OCI-LY3 (cell line): ENCODE measurements at regions not wholly inside any gene's neighbourhood (a gene's known extent, or its start where the extent isn't known, plus 50 kb on each side); places are given as distances from the start of the nearest gene placed in this dataset.

Experiments used
- H2AFZ ChIP-seq: fragments of 200-600, 300-600 bp; shearing (Covaris generic); 2 replicates; pipeline ENCODE4 v1.6.0; 2014; ENCODE audit warnings: antibody characterized with exemption, low read depth, low read length
- H3K27ac ChIP-seq: fragments of 200-600, 300-600 bp; sonication (generic); 2 replicates; pipeline ENCODE4 v1.5.1; 2014; ENCODE audit warnings: mild to moderate bottlenecking, low read length, moderate library complexity, mixed read lengths
- H3K27me3 ChIP-seq: fragments of 200-600, 300-600 bp; sonication (generic); 2 replicates; pipeline ENCODE4 v1.6.1; 2014; ENCODE audit warnings: low read depth, low read length, mixed read lengths
- H3K36me3 ChIP-seq: fragments of 200-600, 300-600 bp; sonication (generic); replicated peaks from 2 replicates; pipeline ENCODE3; 2014; ENCODE audit warnings: low read depth, low read length, mixed read lengths
- H3K4me1 ChIP-seq: fragments of 300-600, 200-600 bp; sonication (generic); 2 replicates; pipeline ENCODE4 v1.6.1; 2014; ENCODE audit warnings: low read length, mixed read lengths
- H3K4me2 ChIP-seq: fragments of 200-600, 300-600 bp; sonication (generic); 2 replicates; pipeline ENCODE4 v1.6.1; 2014; ENCODE audit warnings: low read length, mixed read lengths
- H3K4me3 ChIP-seq: fragments of 300-600, 200-600 bp; sonication (generic); 2 replicates; pipeline ENCODE4 v1.5.1; 2014; ENCODE audit warnings: antibody characterized with exemption, mild to moderate bottlenecking, low read length, moderate library complexity
- H3K79me2 ChIP-seq: fragments of 300-600, 200-600 bp; shearing (Covaris generic); 2 replicates; pipeline ENCODE4 v1.6.1; 2014; ENCODE audit warnings: mild to moderate bottlenecking, low read length, mixed read lengths
- H3K9ac ChIP-seq: fragments of 300-600, 200-600 bp; shearing (Covaris generic); 2 replicates; pipeline ENCODE4 v1.6.0; 2014; ENCODE audit warnings: mild to moderate bottlenecking, low read length, moderate library complexity
- H3K9me3 ChIP-seq: fragments of 200-600, 300-600 bp; shearing (Covaris generic); 2 replicates; pipeline ENCODE4 v1.6.1; 2014; ENCODE audit warnings: low read length, mixed read lengths; ENCODE audit not compliant: insufficient read depth
- H4K20me1 ChIP-seq: fragments of 200-600, 300-600 bp; sonication (generic); 2 replicates; pipeline ENCODE4 v1.6.1; 2016; ENCODE audit warnings: low read length, mixed read lengths; ENCODE audit not compliant: insufficient read depth
- CTCF ChIP-seq: fragments of 200-600, 300-600 bp; sonication (generic); IDR thresholded peaks from 2 replicates; pipeline ENCODE4 v1.5.1; 2014; ENCODE audit warnings: antibody characterized with exemption, low read length, low read depth
- EZH2phosphoT487 ChIP-seq: fragments of 200-600 bp; shearing (Covaris generic); IDR thresholded peaks from 2 replicates; pipeline ENCODE4 v1.6.1; 2018; ENCODE audit warnings: antibody characterized with exemption, mixed run types, low read depth

- Histone ChIP-seq H3K79me2 (no peaks in the 10 kb centered on the region), H3K27ac (no peak overlapping the region), H2AFZ (no peak overlapping the region), H3K9ac (no peak overlapping the region), H3K4me3 (no peak overlapping the region), H4K20me1 (no peaks in the 10 kb centered on the region), H3K4me1 (no peaks in the 10 kb centered on the region), H3K36me3 (no peaks in the 10 kb centered on the region), H3K27me3 (no peaks in the 10 kb centered on the region; the same call in 1 of the 2 replicates), H3K9me3 (no peaks in the 10 kb centered on the region), H3K4me2 (no peak overlapping the region)
- no peak for TF ChIP-seq CTCF
- TF ChIP-seq EZH2phosphoT487: no peak
Observed at GRCh38 chr10:78312197-78313047, 278.8 kb downstream of the RPS24 start.

DNA sequence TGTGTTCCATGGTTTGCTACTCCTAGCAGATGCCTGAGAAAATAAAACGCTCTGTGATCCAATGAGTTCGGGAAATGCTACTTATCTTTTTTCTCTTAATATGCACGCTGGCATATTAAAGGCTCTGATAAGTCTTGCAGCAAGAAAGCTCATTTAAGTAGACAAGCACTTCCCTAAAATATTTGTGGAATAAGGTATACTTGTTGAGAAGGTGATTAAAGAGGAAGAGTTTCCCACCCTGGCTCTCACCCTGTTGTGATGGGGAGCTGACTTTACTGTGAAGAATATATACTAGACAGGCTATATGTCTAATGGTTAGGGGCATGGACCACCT lies 279.4 kb downstream of the RPS24 start:
- Histone ChIP-seq H4K20me1 (no peaks in the 10 kb centered on the region), H3K27me3 (no peaks in the 10 kb centered on the region; the same call in 1 of the 2 replicates), H3K4me3 (no peak overlapping the region), H3K36me3 (no peaks in the 10 kb centered on the region), H3K4me1 (no peaks in the 10 kb centered on the region), H3K27ac (no peak overlapping the region), H3K9ac (no peak overlapping the region), H2AFZ (no peak overlapping the region), H3K9me3 (no peaks in the 10 kb centered on the region), H3K79me2 (no peaks in the 10 kb centered on the region), H3K4me2 (no peak overlapping the region)
- TF ChIP-seq EZH2phosphoT487 (no peak), CTCF (no peak)

GRCh38 chr10:78313636-78314035 lies 280.0 kb downstream of the RPS24 start:
- no peak for TF ChIP-seq CTCF
- no peak for TF ChIP-seq EZH2phosphoT487
- Histone ChIP-seq H4K20me1 (no peaks in the 10 kb centered on the region), H3K36me3 (no peaks in the 10 kb centered on the region), H3K79me2 (no peaks in the 10 kb centered on the region), H3K4me2 (no peak overlapping the region), H3K27ac (no peak overlapping the region), H3K9me3 (no peaks in the 10 kb centered on the region), H3K9ac (no peak overlapping the region), H3K27me3 (no peaks in the 10 kb centered on the region; the same call in 1 of the 2 replicates), H3K4me1 (no peaks in the 10 kb centered on the region), H2AFZ (no peak overlapping the region), H3K4me3 (no peak overlapping the region)

DNA sequence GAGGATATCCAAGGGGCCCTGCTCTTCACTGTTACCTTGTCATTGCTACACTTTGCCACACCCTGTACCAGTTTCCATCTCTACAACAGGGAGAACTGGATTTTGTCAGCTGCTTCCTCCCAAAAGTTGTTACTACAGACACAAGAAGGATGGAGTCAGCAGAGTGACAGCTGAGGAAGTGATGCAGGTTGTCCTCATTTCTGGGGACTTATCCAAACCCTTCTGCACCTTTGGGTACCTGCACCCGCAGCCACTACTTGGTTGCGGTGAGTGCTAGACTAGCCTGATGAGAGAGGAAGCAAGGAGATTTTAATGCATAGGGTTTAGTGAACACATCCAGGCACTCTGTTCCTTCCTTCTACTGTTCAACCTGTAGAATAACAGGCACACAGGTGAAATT lies 281.0 kb downstream of the RPS24 start:
- TF ChIP-seq EZH2phosphoT487 (no peak), CTCF (no peak)
- H3K4me1 ChIP-seq: no peaks in the 10 kb centered on the region
- no peaks in the 10 kb centered on the region for H3K27me3 ChIP-seq
- H3K9me3 ChIP-seq: no peaks in the 10 kb centered on the region
- no peak overlapping the region for H3K4me3 ChIP-seq
- H3K4me2 ChIP-seq: no peak overlapping the region
- no peaks in the 10 kb centered on the region for H4K20me1 ChIP-seq
- H2AFZ ChIP-seq: no peak overlapping the region
- H3K27ac ChIP-seq: no peak overlapping the region
- no peak overlapping the region for H3K9ac ChIP-seq
- no peaks in the 10 kb centered on the region for H3K36me3 ChIP-seq
- H3K79me2 ChIP-seq: no peaks in the 10 kb centered on the region
